ENCODE measurements at regions not wholly inside any gene's neighbourhood (a gene's known extent, or its start where the extent isn't known, plus 50 kb on each side); places are given as distances from the start of the nearest gene placed in this dataset.
"Not testable (repeated sequence)": the region's sequence is repeated elsewhere in the genome, so short reads cannot be mapped to it uniquely, and the experiment has no call there.

DNA sequence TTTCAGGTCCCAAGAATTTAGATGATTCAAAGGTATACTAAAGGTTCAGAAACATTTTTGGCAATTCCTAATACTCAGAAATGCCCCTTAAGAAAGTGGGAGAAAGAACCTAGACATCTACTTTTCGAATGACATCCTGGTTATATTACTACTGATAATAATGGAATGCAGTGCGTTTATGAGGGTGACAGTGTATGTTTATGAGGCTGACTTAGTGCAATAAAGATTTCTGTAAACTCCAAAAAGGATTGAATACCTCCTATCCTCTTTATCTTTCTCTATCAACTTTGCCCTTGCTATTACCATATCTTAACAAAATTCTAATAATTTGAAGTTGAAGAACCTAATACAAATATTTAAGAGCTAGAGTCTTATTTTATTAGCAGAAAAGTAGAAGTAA is 348.9 kb upstream of the EPHA6 start:
- DNase-seq (ENCODE audit: low spot score in 2 of 2) = no peak
- TF ChIP-seq, protein P1, sequence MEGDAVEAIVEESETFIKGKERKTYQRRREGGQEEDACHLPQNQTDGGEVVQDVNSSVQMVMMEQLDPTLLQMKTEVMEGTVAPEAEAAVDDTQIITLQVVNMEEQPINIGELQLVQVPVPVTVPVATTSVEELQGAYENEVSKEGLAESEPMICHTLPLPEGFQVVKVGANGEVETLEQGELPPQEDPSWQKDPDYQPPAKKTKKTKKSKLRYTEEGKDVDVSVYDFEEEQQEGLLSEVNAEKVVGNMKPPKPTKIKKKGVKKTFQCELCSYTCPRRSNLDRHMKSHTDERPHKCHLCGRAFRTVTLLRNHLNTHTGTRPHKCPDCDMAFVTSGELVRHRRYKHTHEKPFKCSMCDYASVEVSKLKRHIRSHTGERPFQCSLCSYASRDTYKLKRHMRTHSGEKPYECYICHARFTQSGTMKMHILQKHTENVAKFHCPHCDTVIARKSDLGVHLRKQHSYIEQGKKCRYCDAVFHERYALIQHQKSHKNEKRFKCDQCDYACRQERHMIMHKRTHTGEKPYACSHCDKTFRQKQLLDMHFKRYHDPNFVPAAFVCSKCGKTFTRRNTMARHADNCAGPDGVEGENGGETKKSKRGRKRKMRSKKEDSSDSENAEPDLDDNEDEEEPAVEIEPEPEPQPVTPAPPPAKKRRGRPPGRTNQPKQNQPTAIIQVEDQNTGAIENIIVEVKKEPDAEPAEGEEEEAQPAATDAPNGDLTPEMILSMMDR (IDR thresholded peaks at IDR 0.05) = no peak
- TF ChIP-seq POLR2A (IDR thresholded peaks at IDR 0.05) = no peak
- intact Hi-C loops (cut with DNase I; ENCODE audit: low total_unique reads) = no loop called here
- no peak overlapping the region for H3K4me3 ChIP-seq (ENCODE audit: low read depth, poor library complexity, severe bottlenecking)
- 68 to 70% methylated on average over 2 of the region's 2 CpGs for WGBS, 2 donors

DNA sequence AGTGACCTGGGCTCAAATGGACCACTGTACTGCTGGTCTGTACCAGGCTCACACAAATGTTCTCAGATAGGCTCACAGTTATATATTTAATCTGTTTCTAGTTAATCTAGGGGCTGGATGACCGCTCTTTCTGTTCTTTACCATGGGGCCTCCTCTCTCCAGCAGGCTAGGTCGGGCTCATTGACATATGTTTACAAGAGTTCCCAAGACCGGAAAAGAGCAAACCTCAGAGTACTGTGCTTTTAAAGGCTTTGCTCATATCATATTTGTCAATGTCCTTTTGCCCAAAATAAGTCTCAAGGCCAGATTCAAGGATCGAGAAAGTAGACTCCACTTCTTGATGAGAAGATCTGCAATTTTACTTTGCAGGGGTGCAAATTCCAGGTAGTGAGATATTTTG is 348.0 kb upstream of the EPHA6 start:
- no peak for DNase-seq (ENCODE audit: low spot score in 2 of 2)
- no peak overlapping the region for H3K4me3 ChIP-seq (ENCODE audit: low read depth, poor library complexity, severe bottlenecking)
- TF ChIP-seq, protein P1 (IDR thresholded peaks at IDR 0.05) = no peak
- 79 to 83% methylated on average over 4 of the region's 4 CpGs for WGBS, 2 donors
- intact Hi-C loops (cut with DNase I; ENCODE audit: low total_unique reads) = no loop called here

DNA sequence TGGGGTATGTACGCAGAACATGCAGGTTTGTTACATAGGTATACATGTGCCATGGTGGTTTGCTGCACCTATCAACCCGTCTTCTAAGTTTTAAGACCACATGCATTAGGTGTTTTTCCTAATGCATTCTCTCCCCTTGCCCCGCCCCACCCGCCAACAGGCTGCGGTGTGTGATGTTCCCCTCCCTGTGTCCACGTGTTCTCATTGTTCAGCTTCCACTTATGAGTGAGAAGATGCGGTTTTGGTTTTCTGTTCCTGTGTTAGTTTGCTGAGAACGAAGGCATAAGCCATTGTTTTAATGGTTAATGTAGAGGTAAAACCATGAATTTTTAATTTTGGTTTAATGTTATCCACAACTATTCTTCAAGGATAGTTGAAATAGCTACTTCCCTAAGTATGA is 346.8 kb upstream of the EPHA6 start:
- TF ChIP-seq, protein P1 (IDR thresholded peaks at IDR 0.05) = no peak
- no peak for TF ChIP-seq POLR2A (IDR thresholded peaks at IDR 0.05)
- H3K4me3 ChIP-seq (ENCODE audit: low read depth, poor library complexity, severe bottlenecking) = no peak overlapping the region
- DNase-seq (ENCODE audit: low spot score in 2 of 2) = no peak
- 85 to 86% methylated on average over 8 of the region's 8 CpGs for WGBS, 2 donors
- intact Hi-C loops (cut with DNase I; ENCODE audit: low total_unique reads) = no loop called here

DNA sequence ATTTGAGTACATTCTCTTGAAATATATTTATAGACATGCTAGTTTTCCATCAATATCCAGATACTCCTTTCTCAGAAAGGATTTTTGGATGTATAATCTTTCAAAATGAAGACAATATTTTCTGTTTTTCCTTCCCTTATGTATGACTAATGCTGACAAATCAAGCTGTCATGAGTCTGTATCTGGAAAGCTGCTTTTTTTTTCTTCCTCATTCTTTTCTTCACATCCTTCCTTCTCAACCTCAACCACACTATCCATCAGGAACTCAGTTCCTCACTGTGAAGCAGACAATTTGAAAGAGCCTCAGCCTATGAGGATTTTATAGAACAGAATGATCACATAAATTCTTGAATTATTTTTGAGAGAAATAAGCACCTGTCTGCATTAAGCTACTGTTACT is 335.9 kb upstream of the EPHA6 start:
- intact Hi-C loops (cut with DNase I; ENCODE audit: low total_unique reads) = no loop called here
- no peak overlapping the region for H3K4me3 ChIP-seq (ENCODE audit: low read depth, poor library complexity, severe bottlenecking)
- DNase-seq (ENCODE audit: low spot score in 2 of 2) = no peak
- TF ChIP-seq, protein P1 (IDR thresholded peaks at IDR 0.05) = no peak
- no peak for TF ChIP-seq POLR2A (IDR thresholded peaks at IDR 0.05)

DNA sequence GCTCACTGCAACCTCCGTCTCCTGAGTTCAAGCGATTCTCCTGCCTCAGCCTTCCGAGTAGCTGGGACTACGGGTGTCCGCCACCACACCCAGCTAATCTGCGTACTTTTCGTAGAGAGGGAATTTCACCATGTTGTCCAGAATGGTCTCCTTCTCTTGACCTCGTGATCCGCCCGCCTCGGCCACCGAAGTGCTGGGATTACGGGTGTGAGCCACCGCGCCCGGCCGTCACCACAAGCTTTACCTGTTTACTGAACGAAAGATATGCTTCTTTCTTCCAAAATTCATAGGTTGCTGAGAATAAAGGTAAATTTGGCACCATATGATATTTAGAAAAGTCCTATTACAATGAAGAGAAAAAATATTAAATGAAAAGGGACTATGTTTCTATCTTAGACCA is 333.5 kb upstream of the EPHA6 start:
- no peak for TF ChIP-seq POLR2A (IDR thresholded peaks at IDR 0.05)
- TF ChIP-seq, protein P1 (IDR thresholded peaks at IDR 0.05) = no peak
- WGBS, 2 donors = 94% methylated on average over 18 of the region's 18 CpGs
- DNase-seq (ENCODE audit: low spot score in 2 of 2) = no peak
- H3K4me3 ChIP-seq (ENCODE audit: low read depth, poor library complexity, severe bottlenecking) = no peak overlapping the region
- intact Hi-C loops (cut with DNase I; ENCODE audit: low total_unique reads) = no loop called here

DNA sequence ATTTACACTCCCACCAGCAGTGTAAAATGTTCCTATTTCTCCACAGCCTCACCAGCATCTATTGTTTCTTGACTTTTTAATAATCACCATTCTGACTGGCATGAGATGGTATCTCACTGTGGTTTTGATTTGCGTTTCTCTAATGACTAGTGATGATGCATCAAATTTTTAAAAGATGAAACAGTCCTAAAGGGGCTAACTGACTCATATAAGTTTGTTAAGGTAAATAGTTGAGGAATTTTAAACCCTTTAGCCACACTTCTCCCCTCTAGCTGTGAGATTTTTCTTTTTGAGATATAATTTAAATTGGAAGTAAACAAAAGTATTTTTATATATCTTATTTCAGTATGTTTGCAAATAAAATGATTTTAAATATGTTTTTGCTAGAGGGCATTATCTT is 331.2 kb upstream of the EPHA6 start:
- H3K4me3 ChIP-seq (ENCODE audit: low read depth, poor library complexity, severe bottlenecking); DNase-seq (ENCODE audit: low spot score in 2 of 2); intact Hi-C loops (cut with DNase I; ENCODE audit: low total_unique reads): not testable (repeated sequence)
- WGBS, 2 donors = 71 to 74% methylated on average over 1 of the region's 1 CpG
